Suprapubic skin (tissue), 4 donors: ENCODE measurements at regions not wholly inside any gene's neighbourhood (a gene's known extent, or its start where the extent isn't known, plus 50 kb on each side); places are given as distances from the start of the nearest gene placed in this dataset.

Experiments used
- CTCF ChIP-seq, 2 donors: fragments of 200-600 bp in 1 of 2; fragments of 450-650 bp in 1 of 2; sonication (generic) in 1 of 2; IDR thresholded peaks; one replicate each; pipeline ENCODE4 v1.5.1; 2016 to 2019; ENCODE audit warnings: antibody characterized with exemption in 2 of 2, mild to moderate bottlenecking in 1 of 2, moderate library complexity in 1 of 2
- EP300 ChIP-seq: sonication (generic); formaldehyde crosslinking; IDR thresholded peaks from one replicate; pipeline ENCODE4 v1.6.1; 2017; ENCODE audit warnings: antibody characterized with exemption
- POLR2A ChIP-seq, 2 donors: fragments of 450-650 bp; IDR thresholded peaks; one replicate each; pipeline ENCODE4 v1.6.1; 2017; ENCODE audit warnings: antibody characterized with exemption in 2 of 2, mild to moderate bottlenecking in 2 of 2, moderate library complexity in 2 of 2
- POLR2AphosphoS5 ChIP-seq, 3 donors: sonication (generic); formaldehyde crosslinking; IDR thresholded peaks; one replicate each; pipeline ENCODE4 v1.6.1; 2017; ENCODE audit warnings: antibody characterized with exemption in 3 of 3

- no peak for TF ChIP-seq POLR2A (IDR thresholded peaks at IDR 0.05)
- no peak for TF ChIP-seq CTCF (IDR thresholded peaks at IDR 0.05)
- TF ChIP-seq POLR2AphosphoS5 (IDR thresholded peaks at IDR 0.05): no peak
- TF ChIP-seq EP300: no peak
These were observed 102.6 kb upstream of the TBX20 start for GRCh38 chr7:35356495-35356894.
